GM12878 (cell line): ENCODE measurements at regions not wholly inside any gene's neighbourhood (a gene's known extent, or its start where the extent isn't known, plus 50 kb on each side); places are given as distances from the start of the nearest gene placed in this dataset.

ENCODE experiments used
- ATF7 ChIP-seq: fragments of 450-650 bp; IDR thresholded peaks from 2 replicates; pipeline ENCODE4 v1.6.1; 2016; ENCODE audit warnings: low read depth, mild to moderate bottlenecking
- CREM ChIP-seq: IDR thresholded peaks from 2 replicates; pipeline ENCODE4 v1.6.1; 2014; ENCODE audit warnings: antibody characterized with exemption, low read depth
- NFIC ChIP-seq: IDR thresholded peaks from 2 replicates; pipeline ENCODE4 v1.6.1; 2012; ENCODE audit warnings: low read depth, mild to moderate bottlenecking, inconsistent platforms, low read length, moderate library complexity
- SRF ChIP-seq, 2 experiments: IDR thresholded peaks; 2 replicates each; pipeline ENCODE4 v1.6.1; 2011; ENCODE audit warnings: low read depth in 2 of 2, low read length in 2 of 2, mild to moderate bottlenecking in 1 of 2, moderate library complexity in 1 of 2
- SUPT20H ChIP-seq: IDR thresholded peaks from 2 replicates; pipeline ENCODE4 v1.6.1; 2011; ENCODE audit warnings: low read depth, mild to moderate bottlenecking, low read length, moderate library complexity, borderline replicate concordance; ENCODE audit not compliant: control insufficient read depth
- ZNF622 ChIP-seq: fragments of 450-650 bp; IDR thresholded peaks from 2 replicates; pipeline ENCODE4 v1.6.1; 2017; ENCODE audit warnings: mild to moderate bottlenecking, inconsistent platforms
- TF ChIP-seq, protein P1 (sequence below): fragments of 450-650 bp; IDR thresholded peaks from 2 replicates; pipeline ENCODE4 v1.6.1; 2016; ENCODE audit warnings: mild to moderate bottlenecking, moderate library complexity, borderline replicate concordance
- TF ChIP-seq, protein P2 (sequence below): fragments of 450-650 bp; IDR thresholded peaks from 2 replicates; pipeline ENCODE4 v1.6.1; 2016; ENCODE audit warnings: mild to moderate bottlenecking

DNA sequence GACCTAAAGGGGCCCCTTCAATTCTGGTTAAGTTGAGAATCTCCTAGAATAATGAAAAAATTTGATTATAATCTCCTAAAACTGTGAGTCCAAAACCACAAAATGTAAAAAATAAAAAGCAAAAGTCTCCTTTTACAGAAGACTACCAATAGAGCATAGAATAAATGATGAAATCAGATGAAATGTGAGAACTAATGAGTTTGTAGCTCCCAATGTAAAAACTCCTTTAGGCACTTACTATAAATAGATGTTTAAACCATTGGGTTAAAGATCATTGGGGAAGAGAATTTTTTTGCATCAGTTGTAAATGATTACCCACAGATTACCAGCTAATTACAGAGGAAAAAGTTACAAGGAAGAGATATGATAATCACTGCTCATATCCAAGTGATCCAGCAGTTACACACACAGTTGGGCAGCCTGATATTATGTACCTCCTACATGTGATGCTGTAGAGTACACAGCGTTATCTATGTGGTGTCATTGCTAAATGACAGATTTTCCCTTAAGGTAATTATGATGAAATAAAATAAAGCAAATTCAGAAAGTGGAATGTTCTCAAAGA is 282.7 kb upstream of the SEMA3D start (continued):
- TF ChIP-seq, protein P1, sequence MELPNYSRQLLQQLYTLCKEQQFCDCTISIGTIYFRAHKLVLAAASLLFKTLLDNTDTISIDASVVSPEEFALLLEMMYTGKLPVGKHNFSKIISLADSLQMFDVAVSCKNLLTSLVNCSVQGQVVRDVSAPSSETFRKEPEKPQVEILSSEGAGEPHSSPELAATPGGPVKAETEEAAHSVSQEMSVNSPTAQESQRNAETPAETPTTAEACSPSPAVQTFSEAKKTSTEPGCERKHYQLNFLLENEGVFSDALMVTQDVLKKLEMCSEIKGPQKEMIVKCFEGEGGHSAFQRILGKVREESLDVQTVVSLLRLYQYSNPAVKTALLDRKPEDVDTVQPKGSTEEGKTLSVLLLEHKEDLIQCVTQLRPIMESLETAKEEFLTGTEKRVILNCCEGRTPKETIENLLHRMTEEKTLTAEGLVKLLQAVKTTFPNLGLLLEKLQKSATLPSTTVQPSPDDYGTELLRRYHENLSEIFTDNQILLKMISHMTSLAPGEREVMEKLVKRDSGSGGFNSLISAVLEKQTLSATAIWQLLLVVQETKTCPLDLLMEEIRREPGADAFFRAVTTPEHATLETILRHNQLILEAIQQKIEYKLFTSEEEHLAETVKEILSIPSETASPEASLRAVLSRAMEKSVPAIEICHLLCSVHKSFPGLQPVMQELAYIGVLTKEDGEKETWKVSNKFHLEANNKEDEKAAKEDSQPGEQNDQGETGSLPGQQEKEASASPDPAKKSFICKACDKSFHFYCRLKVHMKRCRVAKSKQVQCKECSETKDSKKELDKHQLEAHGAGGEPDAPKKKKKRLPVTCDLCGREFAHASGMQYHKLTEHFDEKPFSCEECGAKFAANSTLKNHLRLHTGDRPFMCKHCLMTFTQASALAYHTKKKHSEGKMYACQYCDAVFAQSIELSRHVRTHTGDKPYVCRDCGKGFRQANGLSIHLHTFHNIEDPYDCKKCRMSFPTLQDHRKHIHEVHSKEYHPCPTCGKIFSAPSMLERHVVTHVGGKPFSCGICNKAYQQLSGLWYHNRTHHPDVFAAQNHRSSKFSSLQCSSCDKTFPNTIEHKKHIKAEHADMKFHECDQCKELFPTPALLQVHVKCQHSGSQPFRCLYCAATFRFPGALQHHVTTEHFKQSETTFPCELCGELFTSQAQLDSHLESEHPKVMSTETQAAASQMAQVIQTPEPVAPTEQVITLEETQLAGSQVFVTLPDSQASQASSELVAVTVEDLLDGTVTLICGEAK: no peak
- TF ChIP-seq, protein P2, sequence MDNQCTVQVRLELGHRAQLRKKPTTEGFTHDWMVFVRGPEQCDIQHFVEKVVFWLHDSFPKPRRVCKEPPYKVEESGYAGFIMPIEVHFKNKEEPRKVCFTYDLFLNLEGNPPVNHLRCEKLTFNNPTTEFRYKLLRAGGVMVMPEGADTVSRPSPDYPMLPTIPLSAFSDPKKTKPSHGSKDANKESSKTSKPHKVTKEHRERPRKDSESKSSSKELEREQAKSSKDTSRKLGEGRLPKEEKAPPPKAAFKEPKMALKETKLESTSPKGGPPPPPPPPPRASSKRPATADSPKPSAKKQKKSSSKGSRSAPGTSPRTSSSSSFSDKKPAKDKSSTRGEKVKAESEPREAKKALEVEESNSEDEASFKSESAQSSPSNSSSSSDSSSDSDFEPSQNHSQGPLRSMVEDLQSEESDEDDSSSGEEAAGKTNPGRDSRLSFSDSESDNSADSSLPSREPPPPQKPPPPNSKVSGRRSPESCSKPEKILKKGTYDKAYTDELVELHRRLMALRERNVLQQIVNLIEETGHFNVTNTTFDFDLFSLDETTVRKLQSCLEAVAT: no peak
- TF ChIP-seq ATF7: no peak
- no peak for TF ChIP-seq ZNF622
- no peak for TF ChIP-seq NFIC
- no peak for TF ChIP-seq SRF (IDR thresholded peaks at IDR 0.05; ENCODE audit: low read depth in 2 of 2, low read length in 2 of 2)
- no peak for TF ChIP-seq CREM
- no peak for TF ChIP-seq SUPT20H
